ENCODE measurements at regions not wholly inside any gene's neighbourhood (a gene's known extent, or its start where the extent isn't known, plus 50 kb on each side); places are given as distances from the start of the nearest gene placed in this dataset.
"Not testable (repeated sequence)": the region's sequence is repeated elsewhere in the genome, so short reads cannot be mapped to it uniquely, and the experiment has no call there.

DNA sequence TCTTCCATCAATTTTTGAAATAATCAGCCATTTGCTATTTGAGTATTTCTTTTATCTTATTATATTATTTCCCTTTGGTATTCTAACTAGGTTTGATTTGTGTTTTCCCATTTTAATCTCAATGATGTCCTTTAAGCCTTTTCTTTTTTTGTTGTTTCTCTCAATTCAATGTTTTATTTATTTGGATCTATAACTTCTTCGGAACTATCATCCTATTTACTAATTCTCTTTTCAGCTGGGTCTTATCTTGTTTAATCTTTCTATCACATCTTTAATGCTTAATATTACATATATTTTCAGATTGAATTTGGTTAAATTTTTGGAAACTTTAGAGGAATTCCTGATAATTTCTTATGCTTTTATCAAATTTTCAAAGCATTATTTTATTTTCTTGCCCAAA, 448.3 kb downstream of the SOX11 start:
- DNase-seq (ENCODE audit: low read depth, low spot score), result no peak
- H3K4me3 ChIP-seq (ENCODE audit: low read length), result no peak overlapping the region

DNA sequence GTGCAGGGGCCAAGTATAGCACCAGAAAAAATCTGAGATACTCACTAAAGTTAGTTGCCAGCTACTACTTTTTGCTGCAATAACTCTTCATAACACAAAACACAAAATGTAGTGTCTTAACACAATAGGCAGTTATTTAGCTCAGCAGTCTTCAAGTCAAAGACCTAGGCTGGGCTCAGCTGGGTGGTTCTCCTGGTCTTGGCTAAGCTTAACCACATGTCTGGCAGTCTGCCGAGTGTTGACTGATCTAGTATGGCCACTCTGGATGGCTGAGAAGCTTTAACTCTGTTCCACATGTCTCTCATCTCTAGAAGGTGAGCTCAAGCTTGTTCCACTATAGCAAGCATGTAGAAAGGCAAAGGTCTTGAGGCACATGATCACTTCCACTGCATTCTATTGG, 451.6 kb downstream of the SOX11 start:
- no peak overlapping the region for H3K4me3 ChIP-seq (ENCODE audit: low read length)
- no peak for DNase-seq (ENCODE audit: low read depth, low spot score)

DNA sequence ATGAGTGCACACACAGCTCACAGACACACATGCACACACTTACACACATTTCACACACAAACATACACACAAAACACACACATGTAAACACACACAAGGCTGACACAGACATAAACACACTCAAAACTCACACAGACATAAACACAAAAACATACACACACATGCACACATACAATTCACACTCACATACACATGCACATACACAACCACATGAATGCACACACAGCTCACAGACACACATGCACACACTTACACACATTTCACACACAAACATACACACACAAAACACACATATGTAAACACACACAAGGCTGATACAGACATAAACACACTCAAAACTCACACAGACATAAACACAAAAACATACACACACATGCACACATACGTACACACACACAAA, 455.0 kb downstream of the SOX11 start:
- not testable (repeated sequence) for DNase-seq (ENCODE audit: low read depth, low spot score); H3K4me3 ChIP-seq (ENCODE audit: low read length)

DNA sequence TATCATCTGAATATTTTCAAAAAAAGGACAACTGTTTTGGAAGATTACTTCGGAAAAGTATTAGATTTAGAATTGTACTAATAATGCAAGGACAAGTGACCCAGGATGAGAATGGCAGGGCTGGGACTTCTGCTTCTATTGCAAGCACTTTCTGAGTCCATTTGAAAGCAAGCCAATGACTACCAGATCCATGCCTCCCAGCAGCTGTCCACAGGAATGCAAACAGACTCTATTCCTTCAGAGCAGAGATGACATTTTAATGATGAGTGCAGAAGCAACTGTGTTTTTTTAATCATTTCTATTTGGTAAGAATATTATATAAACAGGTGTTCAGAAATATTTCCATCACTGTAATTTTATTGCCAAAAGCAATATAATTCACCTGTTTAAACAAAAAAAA, 456.7 kb downstream of the SOX11 start:
- DNase-seq (ENCODE audit: low read depth, low spot score), result no peak
- H3K4me3 ChIP-seq (ENCODE audit: low read length), result no peak overlapping the region

DNA sequence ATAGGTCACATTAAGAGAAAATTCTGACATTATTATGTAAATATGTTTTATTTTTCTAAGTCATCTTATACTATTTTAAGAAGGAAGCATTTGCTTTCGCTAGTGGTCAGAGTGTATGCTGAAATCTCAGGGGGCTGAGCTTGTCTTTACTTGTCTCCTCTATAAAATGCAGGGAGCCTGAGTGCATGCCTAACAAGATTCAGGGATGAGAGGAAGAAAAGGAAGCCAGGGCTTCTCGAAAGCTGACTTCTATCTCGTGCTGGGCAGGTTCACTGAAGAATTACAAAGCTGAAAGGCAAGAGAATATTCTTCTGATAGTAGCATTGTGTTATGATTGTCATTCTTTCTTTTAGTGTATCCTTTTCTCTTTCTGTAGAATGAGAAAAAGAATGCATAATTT, 467.4 kb downstream of the SOX11 start:
- H3K4me3 ChIP-seq (ENCODE audit: low read length), result no peak overlapping the region
- no peak for DNase-seq (ENCODE audit: low read depth, low spot score)

DNA sequence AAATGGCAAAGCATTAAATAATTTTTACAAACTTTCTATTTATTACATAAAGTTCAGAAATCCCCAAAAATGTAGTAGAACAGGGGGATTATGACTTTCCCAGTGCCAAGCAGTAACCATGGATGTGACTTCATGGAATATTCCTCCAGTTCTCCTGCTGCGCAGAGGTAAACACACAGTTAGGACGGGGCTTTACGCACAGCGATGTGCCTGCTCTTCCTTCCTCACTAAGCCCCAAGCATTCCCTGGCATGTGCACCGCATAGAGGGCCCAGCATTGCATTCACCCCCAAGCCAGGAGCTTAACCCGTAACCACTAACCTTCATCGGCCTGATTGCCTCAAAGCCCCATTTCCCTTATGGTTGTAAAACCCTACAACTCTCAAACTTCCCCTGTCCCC, 471.7 kb downstream of the SOX11 start:
- DNase-seq (ENCODE audit: low read depth, low spot score), result no peak
- H3K4me3 ChIP-seq (ENCODE audit: low read length), result no peak overlapping the region

DNA sequence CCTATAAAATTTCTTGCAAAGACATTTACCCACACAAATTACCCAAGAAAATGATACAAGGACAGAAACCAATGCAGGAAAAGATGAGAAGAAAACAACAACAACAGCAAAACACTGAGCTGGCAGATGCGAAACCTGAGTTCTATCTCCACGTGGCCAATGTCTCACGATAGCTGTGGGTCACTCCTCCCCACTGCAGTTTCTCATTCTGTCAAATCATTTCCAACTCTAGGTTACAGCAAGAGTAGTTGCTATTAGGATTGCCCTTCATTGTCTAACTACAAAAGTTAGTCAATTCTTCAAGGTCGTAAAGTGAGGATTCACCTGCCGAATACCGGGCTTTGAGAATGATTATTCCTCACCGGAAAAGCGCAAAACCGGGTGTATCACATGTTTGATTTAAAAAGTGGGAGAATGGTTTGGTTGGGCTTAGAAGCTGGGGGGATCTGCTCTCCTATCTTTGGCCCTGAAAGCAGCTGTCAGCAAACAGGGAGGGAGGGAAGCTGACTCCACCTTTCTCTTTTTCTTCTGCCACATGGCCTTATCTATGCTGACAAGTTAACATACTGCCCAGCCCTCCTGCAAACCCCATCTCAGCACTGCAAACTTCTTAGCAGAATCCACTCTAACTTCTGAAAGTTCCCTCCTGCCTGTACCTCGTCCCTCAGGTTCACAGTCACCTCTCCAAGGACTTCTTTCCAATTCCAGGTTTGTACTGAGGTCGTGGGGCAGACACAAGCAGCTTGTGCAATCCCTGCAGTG, 473.0 kb downstream of the SOX11 start:
- no peak for DNase-seq (ENCODE audit: low read depth, low spot score)
- H3K4me3 ChIP-seq (ENCODE audit: low read length), result no peak overlapping the region

DNA sequence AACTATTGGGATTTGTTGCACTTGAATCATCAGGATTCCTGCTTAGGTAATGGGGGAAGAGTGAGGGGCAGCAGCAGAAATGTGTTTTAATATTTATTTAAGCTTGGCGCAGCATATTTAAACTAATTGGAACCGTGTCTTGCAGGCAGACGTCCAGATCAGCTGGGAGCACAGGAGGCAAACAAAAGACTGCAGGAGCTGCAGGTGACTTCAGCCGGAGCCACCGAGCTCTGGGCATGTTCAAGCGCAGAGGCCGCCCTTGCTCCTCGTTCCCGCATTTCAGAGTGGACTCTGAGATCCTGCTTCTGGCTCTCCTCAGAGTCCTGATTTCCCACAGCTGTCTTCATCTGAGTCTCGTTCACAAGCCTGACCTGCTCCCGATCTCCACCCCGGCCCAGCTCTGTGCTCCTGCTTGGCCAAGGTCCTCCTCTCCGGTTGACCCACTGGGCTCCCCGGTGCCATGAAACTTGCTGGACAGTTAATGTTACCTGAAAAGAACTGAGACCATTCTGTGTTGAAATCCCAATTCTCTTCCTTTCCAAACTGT, 475.5 kb downstream of the SOX11 start:
- H3K4me3 ChIP-seq (ENCODE audit: low read length), result no peak overlapping the region
- no peak for DNase-seq (ENCODE audit: low read depth, low spot score)

DNA sequence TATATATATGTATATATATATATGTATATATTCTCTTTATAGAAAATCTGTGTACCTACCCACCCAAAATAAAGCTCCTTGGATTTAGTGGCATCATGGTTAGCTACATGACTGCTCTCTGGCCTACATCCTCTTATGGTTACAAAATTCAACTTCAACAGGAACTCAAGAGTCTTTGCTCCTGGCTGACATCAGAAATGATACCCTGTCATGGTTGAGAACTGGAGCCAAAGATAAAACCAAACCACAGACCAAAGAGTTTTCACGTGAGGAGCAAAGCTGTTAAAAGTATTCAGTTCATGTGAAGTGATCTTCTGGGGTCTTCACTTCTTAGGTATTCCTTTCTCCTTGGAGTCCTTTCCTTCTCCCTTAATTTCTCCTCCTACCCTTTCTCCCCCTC, 476.3 kb downstream of the SOX11 start:
- peak; percentile 90 for DNase-seq (ENCODE audit: low read depth, low spot score)

DNA sequence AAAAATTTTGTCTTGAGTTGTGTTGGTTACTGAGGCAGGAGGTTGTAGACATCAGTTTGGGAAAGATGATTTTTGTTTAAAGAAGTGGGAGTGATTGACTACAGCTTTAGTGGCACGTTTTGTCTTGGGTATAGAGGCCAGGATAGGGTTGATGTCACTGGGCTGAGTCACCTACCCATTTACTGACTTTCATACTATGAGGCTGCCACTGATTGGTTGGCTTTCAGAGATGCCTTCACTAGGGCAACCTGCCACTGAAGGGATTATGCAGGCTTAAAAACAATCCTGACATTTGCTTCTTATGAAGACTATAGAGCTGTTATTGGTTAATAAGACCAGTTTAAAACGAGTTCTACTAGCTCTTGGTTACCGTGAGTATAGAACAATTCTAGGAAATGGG, 479.1 kb downstream of the SOX11 start:
- no peak for DNase-seq (ENCODE audit: low read depth, low spot score)
- H3K4me3 ChIP-seq (ENCODE audit: low read length), result no peak overlapping the region

More for the DNA sequence above, 476.3 kb downstream of the SOX11 start:
- H3K4me3 ChIP-seq (ENCODE audit: low read length), result no peak overlapping the region

DNA sequence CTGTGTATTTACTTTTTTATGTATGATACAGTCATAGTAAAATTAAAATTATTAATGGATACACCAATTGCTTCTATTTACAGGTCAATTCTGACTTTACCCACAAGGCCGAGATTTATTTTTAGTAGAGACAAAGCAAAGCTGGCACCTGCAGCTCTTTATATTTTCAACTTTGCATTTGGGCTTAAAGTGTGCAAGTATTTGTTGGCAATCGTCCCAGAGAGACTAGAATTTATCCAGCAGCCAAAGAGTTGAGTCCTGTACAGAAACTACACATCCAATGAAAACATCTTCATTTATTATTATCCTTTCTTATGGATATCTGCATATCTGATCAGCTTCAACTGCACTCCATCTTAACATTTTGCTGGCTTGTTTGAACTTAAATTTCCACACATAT, 485.6 kb downstream of the SOX11 start:
- no peak for DNase-seq (ENCODE audit: low read depth, low spot score)

DNA sequence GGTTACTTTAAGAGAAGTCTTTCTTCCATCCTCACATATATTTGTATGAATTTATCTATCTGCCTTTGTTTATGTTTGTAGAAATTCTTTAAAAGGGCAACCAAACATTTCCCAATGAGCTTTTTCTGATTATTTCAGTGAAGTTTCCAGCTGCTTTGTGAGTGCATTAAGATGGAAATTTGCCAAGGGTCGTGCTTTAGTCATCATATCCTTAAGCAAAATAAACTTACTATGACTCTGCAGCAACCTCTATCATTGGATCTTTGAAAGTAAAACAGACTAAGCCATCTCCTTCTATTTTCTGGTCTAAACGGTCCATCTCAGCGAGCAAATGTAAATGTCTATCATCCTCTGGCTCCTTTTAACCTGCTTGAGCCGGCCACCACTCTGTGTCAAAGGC, 489.3 kb downstream of the SOX11 start:
- no peak overlapping the region for H3K4me3 ChIP-seq (ENCODE audit: low read length)
- DNase-seq (ENCODE audit: low read depth, low spot score), result no peak

More for the DNA sequence above, 485.6 kb downstream of the SOX11 start:
- H3K4me3 ChIP-seq (ENCODE audit: low read length), result no peak overlapping the region

DNA sequence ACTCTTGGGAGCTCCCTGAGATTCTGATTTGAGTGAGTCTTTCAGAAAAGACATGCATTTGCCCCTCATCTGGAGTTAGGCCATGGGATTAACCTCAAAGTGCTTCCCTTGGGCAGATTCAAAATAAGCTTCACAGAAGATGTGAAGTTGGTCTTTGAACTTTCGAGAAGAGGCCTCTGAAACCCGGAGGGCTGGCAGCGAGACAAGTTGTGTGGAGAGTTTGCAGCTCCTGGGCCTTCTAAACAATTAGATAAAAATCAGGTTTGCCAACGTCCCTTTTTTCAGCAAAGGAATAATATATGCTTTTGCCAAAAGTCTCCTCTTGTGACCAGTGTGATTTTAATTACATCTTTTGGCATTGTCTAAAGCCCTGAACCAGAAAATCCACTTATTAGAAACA, 489.7 kb downstream of the SOX11 start:
- no peak for DNase-seq (ENCODE audit: low read depth, low spot score)
- no peak overlapping the region for H3K4me3 ChIP-seq (ENCODE audit: low read length)

DNA sequence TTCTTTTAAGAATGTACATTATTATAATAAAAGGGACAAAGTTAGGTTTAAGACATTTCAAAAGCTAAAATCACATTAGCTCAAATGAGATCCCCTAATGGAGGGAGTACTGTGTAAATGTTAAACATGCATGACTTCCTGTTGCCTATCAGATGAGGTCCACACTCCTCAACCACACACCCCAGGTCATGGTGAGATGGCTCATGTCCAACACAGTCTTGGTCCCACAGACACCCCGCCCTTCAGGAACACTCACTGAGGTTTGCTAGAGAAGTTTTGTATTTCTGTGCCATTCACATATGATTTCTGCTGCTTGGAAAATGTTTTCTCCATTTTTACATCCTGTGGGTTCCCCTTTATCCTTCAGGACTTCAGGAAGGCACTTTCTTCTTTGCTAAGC, 491.0 kb downstream of the SOX11 start:
- no peak overlapping the region for H3K4me3 ChIP-seq (ENCODE audit: low read length)
- no peak for DNase-seq (ENCODE audit: low read depth, low spot score)

DNA sequence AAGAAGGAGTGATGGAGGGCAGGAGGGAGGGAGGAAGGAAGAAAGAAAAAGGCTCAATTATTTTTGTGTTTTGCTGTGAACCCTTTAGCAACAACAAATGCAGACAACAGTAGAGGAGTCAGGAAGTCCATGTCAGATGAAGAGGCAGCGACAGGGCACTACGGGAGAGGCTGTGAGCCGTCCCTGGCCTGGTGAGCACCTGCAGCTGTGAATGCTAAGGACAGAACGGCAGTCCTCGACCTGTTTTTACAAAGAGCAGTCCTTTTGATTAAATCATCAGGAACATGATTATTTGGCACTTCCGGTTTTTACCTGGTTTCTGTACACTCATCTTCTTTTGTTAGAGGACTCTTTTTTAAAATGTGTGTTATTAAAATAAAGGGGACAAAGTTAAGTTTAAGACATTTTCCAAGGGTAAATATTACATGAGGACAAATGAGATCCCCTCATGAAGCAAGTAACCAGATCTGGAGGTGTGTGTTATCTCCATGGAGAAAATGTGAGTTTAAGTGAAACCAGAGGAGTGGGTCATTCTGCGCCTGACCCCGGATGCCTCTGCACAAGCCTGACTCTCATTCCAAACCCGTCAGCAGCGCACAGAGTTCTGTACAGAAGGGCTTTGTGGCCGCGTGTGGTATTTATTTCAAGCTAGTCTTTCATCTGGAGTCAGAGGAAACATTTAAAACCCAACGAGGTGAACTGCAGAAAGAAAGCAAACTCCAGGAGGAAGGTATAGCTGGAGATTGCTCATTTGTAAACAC, 492.5 kb downstream of the SOX11 start:
- H3K4me3 ChIP-seq (ENCODE audit: low read length), result no peak overlapping the region
- DNase-seq (ENCODE audit: low read depth, low spot score), result peak; percentile 16

DNA sequence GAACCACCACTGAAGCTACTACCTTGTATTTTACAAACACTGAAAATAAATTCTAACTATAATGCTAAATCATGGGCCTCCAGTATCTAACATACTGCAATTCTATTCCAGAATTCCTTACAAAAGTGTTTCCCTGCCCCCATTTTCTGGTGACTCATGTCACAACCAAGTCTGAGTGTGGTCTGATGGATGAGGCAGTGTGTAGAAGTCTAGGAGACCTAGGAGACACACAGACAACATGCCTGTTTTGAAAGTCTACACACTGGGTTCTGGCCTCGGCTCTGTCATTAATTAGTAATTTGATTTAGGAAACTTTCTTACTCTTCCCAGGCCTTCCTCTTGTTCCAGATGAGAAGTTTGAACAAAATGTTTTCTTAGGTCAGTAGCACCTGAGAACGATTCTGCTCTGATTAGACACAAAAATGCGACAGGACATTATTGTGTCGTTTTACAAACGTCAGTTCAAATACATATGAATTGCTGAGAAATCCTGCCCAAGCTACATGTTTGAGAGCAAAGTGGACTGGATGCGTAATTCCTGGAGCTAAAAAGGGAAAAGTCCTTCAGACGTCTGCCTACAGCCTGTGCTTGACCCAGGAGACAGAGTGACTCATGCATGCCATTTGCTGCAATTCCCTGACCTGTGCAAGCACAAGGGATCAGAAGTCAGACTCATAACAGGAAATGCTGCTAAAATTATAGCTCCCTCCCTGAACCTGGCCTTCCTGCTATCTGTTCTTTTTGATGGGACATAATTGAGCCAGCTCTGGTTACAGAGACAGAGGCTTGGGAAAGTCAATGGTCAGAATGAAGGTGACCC, 494.4 kb downstream of the SOX11 start:
- H3K4me3 ChIP-seq (ENCODE audit: low read length), result no peak overlapping the region
- DNase-seq (ENCODE audit: low read depth, low spot score), result no peak

DNA sequence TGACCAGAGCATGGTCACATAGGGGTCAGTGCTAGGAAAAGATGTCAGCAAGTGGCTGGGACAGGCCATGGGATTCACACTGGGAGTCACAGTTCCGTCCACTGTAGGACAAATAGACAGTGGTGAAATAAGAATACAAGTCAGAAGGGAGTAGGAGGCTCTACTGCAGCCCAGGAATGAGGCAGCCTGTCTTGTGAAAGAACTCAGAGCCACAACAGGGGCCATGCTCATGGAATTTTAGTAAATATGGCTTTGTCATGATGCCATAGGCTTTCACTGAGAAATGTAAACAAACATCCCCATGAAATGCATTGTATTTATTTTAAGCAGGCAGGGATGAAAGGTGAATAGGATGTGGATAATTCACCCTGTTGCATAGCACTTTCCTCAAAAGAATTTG, 504.3 kb downstream of the SOX11 start:
- no peak overlapping the region for H3K4me3 ChIP-seq (ENCODE audit: low read length)
- no peak for DNase-seq (ENCODE audit: low read depth, low spot score)

DNA sequence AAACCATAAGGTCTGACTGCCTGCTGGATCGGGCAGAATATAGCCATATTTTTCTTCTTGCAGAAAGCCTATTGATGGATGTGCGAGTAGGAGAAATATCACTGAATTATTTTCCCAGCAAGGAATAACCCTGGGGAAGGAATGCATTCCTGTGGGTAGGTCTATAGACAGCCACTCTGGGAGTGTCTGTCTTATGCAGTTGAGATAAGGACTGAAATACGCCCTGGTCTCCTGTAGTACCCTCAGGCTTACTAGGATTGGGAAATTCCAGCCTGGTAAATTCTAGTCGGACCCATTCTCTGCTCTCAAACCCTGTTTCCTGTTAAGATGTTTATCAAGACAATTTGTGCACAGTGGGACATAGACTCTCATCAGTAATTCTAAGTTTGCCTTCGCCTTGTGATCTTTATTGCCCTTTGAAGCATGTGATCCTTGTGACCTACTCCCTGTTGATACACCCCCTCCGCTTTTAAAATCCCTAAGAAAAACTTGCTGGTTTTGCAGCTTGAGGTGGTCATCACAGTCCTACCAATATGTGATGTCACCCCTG, 506.3 kb downstream of the SOX11 start:
- DNase-seq (ENCODE audit: low read depth, low spot score); H3K4me3 ChIP-seq (ENCODE audit: low read length): not testable (repeated sequence)

DNA sequence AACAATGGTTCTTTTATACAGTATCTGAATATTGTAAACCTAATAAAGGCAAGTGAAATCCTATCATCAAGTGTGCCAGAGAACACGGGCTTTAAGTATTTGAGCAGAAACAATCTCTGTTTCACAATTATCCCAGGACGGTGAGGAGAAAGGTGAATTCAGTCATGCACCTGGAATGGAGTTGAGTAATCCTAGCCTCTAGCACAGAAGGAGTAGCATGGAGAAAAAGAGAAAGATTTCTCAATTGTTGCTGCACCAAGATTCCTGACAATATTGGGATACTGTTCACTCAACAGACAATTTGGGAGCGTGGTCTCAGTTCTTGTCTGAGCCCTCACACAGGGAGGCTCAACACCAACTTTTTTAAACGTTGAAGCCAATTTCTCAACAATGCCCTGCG, 510.6 kb downstream of the SOX11 start:
- no peak for DNase-seq (ENCODE audit: low read depth, low spot score)

More for the DNA sequence above, 510.6 kb downstream of the SOX11 start:
- no peak overlapping the region for H3K4me3 ChIP-seq (ENCODE audit: low read length)

All from Jurkat, Clone E6-1 (cell line).